ENCODE measurements at regions not wholly inside any gene's neighbourhood (a gene's known extent, or its start where the extent isn't known, plus 50 kb on each side); places are given as distances from the start of the nearest gene placed in this dataset.

DNA sequence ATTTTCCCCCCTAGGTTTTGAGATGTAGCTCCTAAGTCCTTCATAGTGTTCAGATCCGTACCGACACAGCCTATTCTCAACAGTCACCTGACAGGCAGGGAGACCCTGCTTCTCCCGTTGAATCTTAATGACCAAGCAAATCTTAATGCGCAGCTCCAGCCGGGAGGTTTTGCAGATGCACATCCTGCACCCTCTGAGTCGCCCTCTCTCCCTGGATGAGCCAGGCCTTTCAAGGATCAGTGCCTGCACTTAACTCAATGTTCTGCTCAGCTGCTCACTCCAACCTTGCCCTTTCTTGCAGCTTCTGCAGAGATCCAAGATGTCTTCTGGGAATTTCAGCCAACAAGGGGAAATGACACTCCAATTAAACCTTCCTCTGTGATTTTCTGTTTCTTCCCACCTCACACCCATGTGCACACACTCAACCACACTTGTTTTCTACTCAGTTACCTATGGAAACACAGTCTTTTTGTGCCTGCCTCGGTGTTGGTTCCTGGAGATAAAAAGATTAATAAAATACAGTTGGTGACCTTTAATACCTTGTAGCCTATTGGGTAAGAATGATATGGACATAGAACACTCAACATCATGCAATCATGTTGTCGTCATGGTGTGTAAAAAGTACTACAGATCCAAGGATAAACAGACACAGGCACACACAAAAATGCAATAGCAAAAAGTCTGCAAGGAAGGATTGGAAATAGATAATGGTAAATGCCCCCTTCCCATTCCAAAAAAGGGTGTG, 76.9 kb upstream of the DYNLRB2 start:
- peaks cover 8% of the 10 kb centered on the region for H3K4me1 Mint-ChIP-seq
- H3K4me3 ChIP-seq (ENCODE audit: low read length) = no peak overlapping the region
- TF ChIP-seq, protein P1, sequence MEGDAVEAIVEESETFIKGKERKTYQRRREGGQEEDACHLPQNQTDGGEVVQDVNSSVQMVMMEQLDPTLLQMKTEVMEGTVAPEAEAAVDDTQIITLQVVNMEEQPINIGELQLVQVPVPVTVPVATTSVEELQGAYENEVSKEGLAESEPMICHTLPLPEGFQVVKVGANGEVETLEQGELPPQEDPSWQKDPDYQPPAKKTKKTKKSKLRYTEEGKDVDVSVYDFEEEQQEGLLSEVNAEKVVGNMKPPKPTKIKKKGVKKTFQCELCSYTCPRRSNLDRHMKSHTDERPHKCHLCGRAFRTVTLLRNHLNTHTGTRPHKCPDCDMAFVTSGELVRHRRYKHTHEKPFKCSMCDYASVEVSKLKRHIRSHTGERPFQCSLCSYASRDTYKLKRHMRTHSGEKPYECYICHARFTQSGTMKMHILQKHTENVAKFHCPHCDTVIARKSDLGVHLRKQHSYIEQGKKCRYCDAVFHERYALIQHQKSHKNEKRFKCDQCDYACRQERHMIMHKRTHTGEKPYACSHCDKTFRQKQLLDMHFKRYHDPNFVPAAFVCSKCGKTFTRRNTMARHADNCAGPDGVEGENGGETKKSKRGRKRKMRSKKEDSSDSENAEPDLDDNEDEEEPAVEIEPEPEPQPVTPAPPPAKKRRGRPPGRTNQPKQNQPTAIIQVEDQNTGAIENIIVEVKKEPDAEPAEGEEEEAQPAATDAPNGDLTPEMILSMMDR (conservative IDR thresholded peaks at IDR 0.05) = no peak
- DNase-seq = no peak
- no peak overlapping the region for H3K27ac ChIP-seq (ENCODE audit: low read depth, low read length)
- WGBS, 2 experiments (ENCODE audit: insufficient coverage in 1 of 2, insufficient read length in 1 of 2) = 91 to 93% methylated on average over 6 to 8 of the region's 8 CpGs
- no peaks in the 10 kb centered on the region for H3K4me1 ChIP-seq (ENCODE audit: control insufficient read depth, insufficient read depth, low read length)
- peaks cover 67% of the 10 kb centered on the region for H3K27me3 ChIP-seq (ENCODE audit: control insufficient read depth, insufficient read depth, low read length, poor library complexity, severe bottlenecking)
- H3K9me3 ChIP-seq (ENCODE audit: control insufficient read depth, low read length) = no peaks in the 10 kb centered on the region
- no peaks in the 10 kb centered on the region for H3K36me3 Mint-ChIP-seq (ENCODE audit: low read depth)
- no peak overlapping the region for H3K27ac Mint-ChIP-seq
- H3K36me3 ChIP-seq (ENCODE audit: control insufficient read depth, insufficient read depth, low read length) = no peaks in the 10 kb centered on the region
- H3K4me3 Mint-ChIP-seq = no peak overlapping the region
- no peaks in the 10 kb centered on the region for H3K9me3 Mint-ChIP-seq
- no peak overlapping the region for H3K9ac ChIP-seq (ENCODE audit: extremely low read depth, low read length, poor library complexity, severe bottlenecking)
- H3K27me3 Mint-ChIP-seq (ENCODE audit: insufficient read depth) = peaks cover 84% of the 10 kb centered on the region

DNA sequence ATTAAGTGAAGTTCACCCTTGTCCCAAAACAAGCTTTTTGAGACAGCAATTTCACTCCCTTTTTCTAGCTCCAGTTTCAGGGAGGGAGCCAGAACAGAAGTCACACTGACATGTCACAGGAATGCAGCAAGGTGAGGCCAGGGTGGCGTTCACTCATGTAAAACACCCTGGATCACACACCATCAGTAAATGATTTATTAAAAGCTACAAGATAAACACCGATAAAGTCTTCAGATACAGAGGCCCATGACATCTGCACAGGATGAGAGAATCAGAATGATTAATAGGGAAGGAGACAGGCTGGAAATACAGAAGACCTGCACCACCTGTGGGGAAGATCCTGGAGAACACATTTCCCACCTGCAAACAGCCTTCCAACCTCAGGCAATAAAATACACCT, 77.5 kb upstream of the DYNLRB2 start:
- H3K27me3 Mint-ChIP-seq (ENCODE audit: insufficient read depth) = peaks cover 88% of the 10 kb centered on the region

DNA sequence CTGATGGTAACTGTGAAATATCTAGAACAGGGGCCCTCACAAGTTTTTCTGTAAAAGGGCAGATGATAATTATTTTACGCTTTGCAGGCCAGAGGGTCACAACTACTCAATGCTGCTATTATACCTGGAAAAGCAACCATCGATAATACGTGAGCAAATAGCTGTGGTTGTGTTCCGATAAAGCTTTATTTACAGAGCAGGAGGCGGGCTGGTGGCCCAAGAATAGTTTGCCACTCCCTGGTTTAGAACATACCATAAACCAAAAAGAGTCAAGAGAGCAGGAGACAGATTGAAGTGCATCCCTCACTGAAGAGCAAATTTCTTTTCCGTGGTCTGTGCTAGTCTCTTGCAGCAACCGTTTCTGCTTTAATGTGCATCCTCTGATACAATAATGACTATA, 77.9 kb upstream of the DYNLRB2 start:
- Histone ChIP-seq H3K27ac (ENCODE audit: low read depth, low read length) (no peak overlapping the region), H3K36me3 (ENCODE audit: control insufficient read depth, insufficient read depth, low read length) (no peaks in the 10 kb centered on the region), H3K4me1 (ENCODE audit: control insufficient read depth, insufficient read depth, low read length) (no peaks in the 10 kb centered on the region), H3K27me3 (ENCODE audit: control insufficient read depth, insufficient read depth, low read length, poor library complexity, severe bottlenecking) (peaks cover 72% of the 10 kb centered on the region), H3K9me3 (ENCODE audit: control insufficient read depth, low read length) (no peaks in the 10 kb centered on the region), H3K9ac (ENCODE audit: extremely low read depth, low read length, poor library complexity, severe bottlenecking) (no peak overlapping the region), H3K4me3 (ENCODE audit: low read length) (no peak overlapping the region)
- peaks cover 88% of the 10 kb centered on the region for H3K27me3 Mint-ChIP-seq (ENCODE audit: insufficient read depth)
- TF ChIP-seq, protein P1 (conservative IDR thresholded peaks at IDR 0.05) = no peak
- no peaks in the 10 kb centered on the region for H3K36me3 Mint-ChIP-seq (ENCODE audit: low read depth)
- DNase-seq = no peak
- H3K4me1 Mint-ChIP-seq = peaks cover 9% of the 10 kb centered on the region
- 90 to 99% methylated on average over 7 of the region's 7 CpGs for whole genome bisulfite sequencing, 2 experiments (ENCODE audit: insufficient coverage in 1 of 2, insufficient read length in 1 of 2)
- no peak overlapping the region for H3K27ac Mint-ChIP-seq
- H3K4me3 Mint-ChIP-seq = no peak overlapping the region
- no peaks in the 10 kb centered on the region for H3K9me3 Mint-ChIP-seq

More for the DNA sequence above, 77.5 kb upstream of the DYNLRB2 start:
- TF ChIP-seq, protein P1 (conservative IDR thresholded peaks at IDR 0.05) = no peak
- Histone ChIP-seq H3K9me3 (ENCODE audit: control insufficient read depth, low read length) (no peaks in the 10 kb centered on the region), H3K27ac (ENCODE audit: low read depth, low read length) (no peak overlapping the region), H3K36me3 (ENCODE audit: control insufficient read depth, insufficient read depth, low read length) (no peaks in the 10 kb centered on the region), H3K27me3 (ENCODE audit: control insufficient read depth, insufficient read depth, low read length, poor library complexity, severe bottlenecking) (peaks cover 68% of the 10 kb centered on the region), H3K4me1 (ENCODE audit: control insufficient read depth, insufficient read depth, low read length) (no peaks in the 10 kb centered on the region), H3K9ac (ENCODE audit: extremely low read depth, low read length, poor library complexity, severe bottlenecking) (no peak overlapping the region), H3K4me3 (ENCODE audit: low read length) (no peak overlapping the region)
- Mint-ChIP-seq H3K27ac (no peak overlapping the region), H3K36me3 (ENCODE audit: low read depth) (no peaks in the 10 kb centered on the region), H3K9me3 (no peaks in the 10 kb centered on the region), H3K4me1 (peaks cover 8% of the 10 kb centered on the region), H3K4me3 (no peak overlapping the region)
- WGBS, 2 experiments (ENCODE audit: insufficient coverage in 1 of 2, insufficient read length in 1 of 2) = 85% methylated on average over 2 of the region's 2 CpGs; no CpG with 5 or more reads in 1 of the 2 experiments
- DNase-seq = no peak
